ELF-1 (cell line): ENCODE measurements at regions not wholly inside any gene's neighbourhood (a gene's known extent, or its start where the extent isn't known, plus 50 kb on each side); places are given as distances from the start of the nearest gene placed in this dataset.
"Not testable (repeated sequence)": the region's sequence is repeated elsewhere in the genome, so short reads cannot be mapped to it uniquely, and the experiment has no call there.

Experiments used
- DNase-seq: peaks from one replicate; pipeline ENCODE4 v3.0.0-alpha.2; 2016; ENCODE audit warnings: low read depth, low spot score

DNA sequence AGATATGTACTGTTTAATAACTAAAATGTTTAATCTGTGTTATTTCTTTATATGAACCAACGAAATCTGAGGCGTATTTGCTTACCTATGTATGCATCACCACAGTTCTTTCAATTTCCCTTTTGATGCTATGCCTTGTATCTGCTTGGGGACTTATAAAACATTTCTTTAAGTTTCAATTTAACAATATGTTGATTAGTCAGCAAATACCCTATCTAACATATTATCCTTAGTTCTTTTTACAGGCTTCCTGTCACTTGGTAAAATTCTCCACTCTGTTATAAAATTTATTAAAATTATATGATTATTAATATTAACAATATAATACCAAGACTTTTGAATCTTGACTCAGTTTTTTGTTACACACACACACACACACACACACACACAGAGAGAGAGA is 174.3 kb downstream of the CPS1 start:
- no peak for DNase-seq

DNA sequence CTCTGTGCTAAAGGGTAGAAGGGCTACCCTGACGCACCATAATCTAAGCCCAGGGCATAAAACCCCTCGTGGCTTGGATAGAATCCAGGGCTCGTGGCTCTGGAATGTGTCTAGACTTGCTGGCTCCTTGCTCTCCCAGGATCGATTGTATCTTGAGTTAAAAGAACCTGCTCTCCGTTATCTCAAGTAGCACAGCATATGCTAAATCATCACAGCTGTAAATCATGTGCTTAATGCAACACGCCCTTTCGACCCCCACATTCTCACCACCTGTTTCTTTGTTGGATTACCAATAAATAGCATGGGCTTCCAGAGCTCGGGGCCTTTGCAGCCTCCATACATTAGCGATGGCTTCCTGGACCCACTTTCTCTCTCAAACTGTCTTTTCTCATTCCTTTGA is 190.4 kb downstream of the CPS1 start:
- peak; percentile 35 for DNase-seq

DNA sequence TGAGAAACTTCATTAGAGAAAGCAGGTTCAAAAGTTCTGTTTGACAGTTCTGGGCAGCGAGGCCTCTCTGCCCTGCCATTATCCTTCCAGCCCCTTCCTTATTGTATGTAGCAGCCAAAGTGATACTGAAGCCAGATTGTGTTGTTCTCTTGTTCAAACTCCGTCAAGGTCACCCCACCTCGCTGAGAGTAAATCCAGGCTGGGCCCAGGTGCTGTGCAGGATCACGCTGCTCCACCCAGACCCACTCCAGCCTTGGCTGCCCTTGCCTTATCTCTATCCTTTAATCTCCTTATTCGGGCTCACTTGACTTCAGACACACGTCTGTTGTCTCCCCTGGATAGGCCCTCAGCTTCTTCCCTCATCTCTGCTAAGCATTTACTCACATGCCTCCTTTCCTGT is 196.1 kb downstream of the CPS1 start:
- DNase-seq, result no peak

DNA sequence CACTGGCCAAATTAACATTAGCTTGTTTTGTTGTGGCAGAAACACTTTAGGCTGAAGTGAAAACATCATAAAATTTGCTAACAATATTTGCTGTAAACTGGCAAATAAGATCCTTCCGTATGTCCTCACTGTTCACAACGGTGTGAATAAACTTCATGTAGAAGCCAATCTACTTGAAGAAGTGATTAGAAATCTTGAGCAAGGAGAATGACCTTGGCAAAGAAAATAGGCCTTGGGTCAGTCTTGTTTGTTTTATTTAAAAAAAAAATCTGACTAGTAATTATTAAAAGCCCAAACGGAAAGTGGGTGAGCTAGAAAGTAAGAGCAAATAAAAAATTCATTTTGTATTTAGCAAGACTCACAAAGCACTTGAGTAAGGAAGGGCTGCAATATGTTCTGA is 197.0 kb downstream of the CPS1 start:
- DNase-seq, result no peak

DNA sequence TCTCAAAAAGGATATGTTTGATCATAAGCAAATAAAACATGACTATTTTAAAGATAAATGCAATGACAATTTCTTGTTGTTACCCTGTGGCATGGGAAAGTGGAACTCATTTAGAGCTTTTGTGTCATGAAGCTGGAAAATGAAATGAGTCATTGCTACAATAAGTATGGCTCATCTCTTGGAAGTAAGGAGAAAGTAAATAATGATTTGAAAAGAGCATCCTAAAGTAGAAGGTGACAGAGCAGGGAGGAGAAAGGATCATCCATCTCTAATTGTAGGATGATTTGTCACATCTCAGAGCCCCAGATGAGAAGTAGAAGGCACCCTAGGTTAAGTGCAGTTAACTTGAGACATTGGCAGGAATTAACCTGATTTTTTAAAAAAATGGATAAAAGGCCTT is 200.5 kb downstream of the CPS1 start:
- no peak for DNase-seq

DNA sequence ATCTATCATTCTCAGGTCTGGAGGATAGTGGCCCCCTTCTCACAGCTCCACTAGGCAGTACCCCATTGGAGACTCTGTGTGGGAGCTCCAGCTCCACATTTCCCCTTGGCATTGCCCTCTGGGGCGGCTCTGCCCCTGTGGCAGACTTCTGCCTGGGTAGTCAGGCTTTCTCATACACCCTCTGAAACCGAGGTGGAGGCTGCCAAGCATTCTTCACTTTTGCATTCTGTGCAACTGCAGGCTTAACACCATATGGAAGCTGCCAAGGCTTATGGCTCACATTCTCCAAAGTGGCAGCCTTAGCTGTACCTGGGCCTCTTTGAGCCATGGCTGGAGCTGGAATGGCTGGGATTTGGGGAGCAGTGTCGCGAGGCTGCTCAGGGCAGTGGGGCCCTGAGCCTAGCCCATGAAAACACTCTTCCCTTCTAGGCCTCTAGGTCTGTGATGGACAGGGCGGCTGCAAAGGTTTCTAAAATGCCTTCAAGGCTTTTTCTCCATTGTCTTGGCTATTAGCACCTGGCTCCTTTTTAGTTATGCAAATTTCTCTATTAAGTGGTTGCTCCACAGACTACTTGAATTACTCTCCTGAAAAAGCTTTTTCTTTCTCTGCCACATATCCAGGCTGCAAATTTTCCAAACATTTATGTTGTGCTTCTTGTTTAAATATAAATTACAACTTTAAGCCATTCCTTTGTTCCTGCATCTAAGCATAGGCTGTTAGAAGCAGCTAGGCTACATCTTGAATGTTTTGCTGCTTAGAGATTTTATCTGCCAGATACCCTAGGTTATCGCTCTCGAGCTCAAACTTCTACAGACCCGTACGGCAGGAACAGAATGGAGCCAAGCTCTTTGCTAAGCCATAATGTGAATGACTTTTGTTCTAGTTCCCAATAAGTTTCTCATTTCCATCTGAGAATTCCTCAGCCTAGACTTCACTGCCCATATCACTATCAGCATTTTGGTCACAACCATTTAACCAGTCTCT is 206.5 kb downstream of the CPS1 start:
- peak; percentile 85 for DNase-seq

DNA sequence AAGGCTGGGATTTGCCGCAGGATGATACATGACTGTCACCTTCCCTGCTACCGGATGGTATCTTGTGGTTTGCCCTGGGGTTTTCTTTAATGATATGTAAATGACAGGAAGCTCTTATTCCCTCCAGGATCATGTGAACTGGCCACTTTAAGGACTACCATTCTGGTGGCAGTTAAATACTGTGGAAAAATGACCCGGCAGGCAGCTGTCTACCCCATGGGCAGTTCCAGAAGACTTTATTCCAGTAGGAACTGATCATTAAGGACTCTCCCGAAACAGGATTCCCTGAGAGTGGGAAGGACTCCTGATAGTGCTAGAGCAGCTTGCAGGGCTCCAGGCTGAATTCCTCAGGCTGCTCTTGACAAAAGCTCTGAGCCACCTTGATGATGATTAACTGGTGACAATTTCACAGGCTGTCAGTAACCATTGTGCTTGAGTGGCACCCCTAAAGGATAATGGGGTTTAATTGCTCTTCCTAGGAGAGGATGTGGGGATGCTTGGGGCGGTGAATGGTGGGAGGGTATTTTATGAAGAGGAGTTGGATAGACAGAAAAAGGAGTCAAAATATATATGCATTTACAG is 212.0 kb downstream of the CPS1 start:
- DNase-seq, result peak; percentile 82

DNA sequence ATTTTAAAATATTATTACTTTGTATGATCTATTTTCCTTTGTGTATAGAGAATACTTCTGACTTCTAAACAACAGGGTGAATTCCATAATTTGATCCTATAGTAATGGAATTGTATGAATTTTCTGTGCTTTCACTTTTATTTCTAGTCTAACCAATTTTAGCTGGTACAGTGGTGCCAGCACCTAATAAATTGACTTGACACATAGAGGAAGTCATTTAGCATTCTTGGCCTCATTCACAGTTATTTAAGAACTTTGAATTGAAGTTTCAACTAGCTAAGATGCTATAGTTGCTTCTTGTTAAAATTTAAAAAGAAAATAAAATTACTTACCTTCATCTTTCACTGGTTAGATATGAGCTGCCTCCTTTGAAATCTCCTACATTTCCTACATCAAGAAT is 220.4 kb downstream of the CPS1 start:
- DNase-seq, result no peak

DNA sequence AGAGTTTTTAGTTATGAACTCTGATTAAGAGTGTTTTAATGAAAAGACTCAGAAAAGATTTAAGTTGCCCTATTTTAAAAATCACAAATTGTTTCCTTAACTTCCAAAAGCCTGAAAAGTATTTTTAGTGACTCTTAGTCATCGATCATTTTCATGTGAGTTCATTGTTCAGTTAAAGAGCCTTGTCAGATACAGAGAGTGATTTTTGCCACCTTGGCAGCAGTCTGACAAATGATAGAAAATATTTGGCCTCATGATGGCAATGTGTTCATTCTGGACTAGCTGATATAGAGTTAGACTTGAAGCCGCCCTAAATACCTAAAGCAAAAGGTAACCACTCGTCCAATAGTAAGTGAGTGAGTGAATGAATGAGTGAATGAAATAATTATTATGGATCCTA is 225.8 kb downstream of the CPS1 start:
- DNase-seq, result no peak

DNA sequence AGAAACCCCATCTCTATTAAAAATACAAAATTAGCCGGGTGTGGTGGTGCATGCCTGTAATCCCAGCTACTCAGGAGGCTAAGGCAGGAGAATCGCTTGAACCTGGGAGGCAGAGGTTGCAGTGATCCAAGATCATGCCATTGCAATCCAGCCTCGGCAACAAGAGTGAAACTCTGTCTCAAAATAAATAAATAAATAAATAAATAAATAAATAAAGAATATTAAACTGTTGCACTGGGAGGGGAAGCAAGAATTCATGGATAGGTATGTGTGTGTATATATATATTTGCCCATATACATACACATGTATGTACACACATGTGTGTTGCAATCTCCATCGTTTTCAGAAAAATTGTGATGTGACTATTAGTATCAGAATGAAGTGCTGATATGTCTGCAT is 231.4 kb downstream of the CPS1 start:
- not testable (repeated sequence) for DNase-seq

DNA sequence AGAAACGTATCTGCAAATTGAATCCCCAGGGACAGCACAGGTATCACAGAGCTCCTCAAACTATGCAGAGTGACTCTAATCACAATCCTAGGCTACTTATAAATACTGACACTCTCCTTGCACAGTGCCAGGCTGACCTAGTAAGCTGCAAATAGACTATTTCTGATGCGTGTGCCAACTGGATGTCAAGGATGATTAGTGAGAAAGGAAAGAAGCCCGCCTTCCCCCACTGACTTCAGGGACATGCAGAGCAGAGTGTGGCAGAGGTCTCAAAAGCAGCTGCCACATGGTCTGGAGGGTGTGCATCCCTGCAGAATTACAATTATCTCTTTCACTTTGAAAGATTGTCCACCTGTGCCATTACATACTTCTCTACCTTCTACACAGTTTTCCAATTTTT is 235.6 kb downstream of the CPS1 start:
- no peak for DNase-seq

DNA sequence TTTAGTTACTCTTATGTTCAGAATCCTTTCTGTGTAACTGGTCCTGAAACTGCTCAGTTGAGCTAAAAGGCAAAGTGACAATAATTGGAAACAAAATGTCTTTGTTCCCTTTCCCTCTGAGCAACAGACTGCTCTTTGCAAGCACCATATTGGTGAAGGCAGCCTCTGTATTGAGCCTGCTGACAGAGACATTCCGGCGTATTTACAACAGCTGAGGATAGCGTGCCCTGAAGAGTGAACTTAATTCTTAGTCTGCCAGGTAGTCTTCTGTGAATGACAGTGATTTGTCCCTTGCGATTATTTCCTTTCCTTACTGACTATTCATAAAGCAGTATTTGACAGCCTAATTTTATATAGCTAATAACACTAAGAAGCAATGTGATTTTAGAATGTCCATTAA is 239.1 kb downstream of the CPS1 start:
- no peak for DNase-seq

DNA sequence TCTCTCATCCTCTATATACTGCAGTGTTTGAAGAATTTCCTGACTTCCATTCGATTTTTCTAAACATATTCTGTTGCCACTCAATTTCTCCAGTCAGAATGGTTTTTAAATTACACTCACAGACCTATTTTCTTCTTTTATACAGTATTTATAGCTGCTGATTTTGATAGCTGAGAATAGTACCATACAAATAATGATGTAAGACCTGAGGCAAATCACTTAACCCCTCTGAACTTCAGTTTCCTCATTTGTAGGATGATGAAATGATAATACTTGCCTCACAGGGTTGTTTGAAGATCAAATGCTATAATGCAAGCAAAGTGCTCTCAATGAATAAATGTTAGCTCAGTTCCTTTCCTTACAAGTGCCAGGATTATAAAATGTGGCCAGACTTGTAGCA is 241.8 kb downstream of the CPS1 start:
- no peak for DNase-seq

DNA sequence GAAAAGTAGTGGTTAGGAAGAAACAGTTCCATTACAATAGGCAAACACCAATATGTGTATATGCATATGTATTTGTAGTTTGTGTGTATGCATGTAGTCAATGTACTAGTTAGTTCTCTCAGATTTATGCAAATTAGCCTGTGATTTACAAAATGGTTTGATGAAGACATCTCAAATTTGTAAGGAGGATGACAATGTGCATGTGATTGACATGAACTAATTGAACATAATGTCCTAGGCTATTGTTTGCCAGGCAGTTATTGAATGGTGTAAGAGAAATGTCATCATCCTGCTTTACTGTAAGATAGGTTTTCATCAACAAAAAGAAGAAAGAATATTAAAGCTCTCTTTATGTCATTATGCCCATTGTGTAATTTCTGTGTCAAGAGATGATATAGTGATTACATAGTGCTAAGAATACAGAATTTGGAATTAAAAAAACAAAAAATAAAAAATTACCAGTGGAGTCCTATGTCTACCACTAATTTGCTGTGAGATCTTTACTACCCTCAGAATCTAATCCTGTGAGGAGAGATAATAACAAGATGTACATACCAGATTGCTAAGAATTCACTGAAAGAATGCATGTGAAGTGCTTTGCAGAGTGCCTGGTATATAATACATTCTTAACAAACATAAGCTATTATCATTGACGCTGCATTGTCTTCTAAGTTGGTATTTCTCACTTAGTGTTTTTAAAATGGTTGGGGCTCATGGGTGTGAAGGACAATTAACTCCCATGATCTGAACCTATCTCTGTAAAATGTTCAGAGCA is 258.0 kb downstream of the CPS1 start:
- DNase-seq, result no peak

DNA sequence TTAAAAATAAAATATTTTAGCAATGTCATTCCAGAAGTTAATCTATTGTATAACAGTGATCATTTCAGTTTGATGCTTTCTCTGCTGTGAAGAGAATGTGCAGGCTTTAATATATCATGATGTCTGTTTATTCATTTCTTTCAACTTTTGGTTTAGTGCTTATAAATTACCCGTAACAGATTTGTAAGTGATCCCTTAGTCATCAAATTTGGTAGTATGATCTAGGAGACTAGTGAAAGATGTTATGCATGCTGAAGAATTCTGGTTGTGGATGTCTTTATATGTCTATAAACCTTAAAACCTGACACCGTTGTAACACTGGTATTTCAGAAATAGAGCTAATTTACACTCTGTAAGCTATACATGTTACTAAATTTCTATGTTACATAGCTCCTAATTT is 260.4 kb downstream of the CPS1 start:
- DNase-seq, result no peak

DNA sequence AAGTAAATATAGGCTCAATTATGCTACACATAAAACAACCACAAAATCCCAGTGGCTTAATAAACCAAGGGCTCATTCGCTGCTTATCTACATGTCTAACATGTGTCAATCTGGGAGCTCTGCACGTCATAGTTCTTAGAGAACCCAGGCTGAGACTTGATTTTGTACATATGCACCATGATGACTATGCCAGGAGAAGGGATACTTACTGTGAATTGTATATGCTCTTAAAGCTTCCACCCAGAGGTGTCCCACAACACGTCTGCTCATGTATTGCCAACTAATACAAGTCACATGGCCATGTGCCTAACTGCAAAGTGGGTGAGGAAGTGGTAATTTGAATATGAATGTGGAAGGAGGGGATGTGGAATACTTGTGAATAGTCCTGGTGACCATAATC is 262.1 kb downstream of the CPS1 start:
- DNase-seq, result no peak

DNA sequence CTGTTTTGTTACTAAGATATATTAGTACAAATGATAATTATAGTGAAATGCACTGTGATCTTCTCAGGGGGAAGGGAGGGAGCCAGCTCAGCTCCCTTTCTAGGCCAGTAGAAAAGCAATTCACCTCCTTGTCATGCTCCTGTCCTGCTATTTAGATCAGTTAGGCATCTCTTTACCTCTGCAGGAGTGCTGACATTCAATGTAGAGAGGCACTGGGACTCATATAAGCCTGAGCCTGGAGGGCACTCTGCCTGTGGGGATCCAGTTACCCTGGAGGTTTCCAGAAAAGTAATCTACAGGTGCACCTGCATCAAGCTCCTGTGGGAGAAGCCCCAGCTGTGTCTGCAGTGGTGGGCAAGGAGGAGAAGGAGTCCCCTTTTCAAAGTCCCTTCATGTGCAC is 277.0 kb downstream of the CPS1 start:
- DNase-seq, result no peak

DNA sequence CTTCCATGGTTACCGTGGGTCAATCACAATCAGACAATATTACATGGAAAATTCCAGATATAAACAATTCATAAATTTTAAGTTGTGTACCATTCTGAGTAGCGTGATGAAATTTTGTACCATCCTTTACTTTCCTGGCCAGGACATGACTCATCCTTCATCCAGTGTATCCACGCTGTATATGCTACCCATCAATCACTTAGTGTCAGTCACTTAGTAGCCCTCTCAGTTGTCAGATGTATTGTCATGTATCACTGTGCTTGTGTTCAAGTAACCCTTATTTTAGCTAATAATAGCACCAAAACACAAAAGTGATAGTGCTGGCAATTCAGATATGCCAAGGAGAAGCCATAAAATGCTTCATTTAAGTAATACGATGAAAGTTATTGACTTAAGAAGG is 282.6 kb downstream of the CPS1 start:
- DNase-seq, result no peak

DNA sequence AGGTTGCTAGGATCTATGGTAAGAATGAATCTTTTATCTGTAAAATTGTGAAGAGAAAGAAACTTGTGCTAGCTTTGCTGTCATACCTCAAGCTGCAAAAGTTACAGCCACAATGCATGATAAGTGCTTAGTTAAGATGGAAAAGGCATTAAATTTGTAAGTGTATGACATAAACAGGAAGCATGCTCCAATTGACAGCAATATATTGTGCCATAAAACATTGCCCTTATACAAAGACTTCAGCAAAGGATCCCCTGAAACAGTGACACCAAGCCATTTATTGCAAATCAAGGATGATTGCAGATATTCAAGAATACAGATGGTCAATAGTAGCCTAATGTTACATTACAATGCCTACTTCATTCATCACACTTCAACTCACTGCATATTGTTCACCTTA is 283.1 kb downstream of the CPS1 start:
- DNase-seq, result no peak

DNA sequence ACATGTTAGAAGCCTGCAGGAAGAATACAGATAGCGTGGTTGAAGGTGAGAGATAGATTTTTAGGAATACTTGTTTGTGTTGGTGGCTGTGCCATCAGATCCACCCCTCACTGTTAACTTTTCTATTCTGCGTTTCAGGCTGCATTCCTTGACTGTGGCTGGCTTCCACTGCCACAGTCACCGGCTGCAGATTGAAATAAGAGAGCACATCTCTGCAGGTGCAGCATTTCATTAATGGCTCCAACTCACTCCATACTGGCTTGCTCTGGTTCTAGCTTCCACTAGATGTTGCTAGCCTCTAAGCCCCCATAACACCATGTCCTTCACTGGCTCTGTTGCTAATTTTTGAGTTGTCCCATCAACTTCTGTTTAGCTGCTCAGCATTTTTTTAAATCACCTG is 286.5 kb downstream of the CPS1 start:
- no peak for DNase-seq

DNA sequence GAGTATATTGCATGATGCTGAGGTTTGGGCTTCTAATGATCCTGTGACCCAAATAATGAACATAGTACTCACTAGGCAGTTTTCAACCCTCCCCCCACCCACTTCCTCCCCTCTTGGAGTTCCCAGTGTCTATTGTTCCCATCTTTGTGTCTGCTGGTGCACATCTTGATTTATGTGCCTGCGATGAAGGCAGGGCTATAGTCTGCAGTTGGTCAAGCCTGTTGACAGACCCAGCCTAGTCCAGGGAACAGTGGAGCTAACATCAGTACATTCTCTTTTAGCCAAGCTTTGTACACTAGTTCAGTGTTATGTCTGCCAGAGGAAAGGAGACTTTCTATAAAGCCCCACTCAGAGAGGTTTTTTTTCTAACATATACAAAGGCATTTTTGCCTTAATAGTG is 287.6 kb downstream of the CPS1 start:
- DNase-seq, result no peak

DNA sequence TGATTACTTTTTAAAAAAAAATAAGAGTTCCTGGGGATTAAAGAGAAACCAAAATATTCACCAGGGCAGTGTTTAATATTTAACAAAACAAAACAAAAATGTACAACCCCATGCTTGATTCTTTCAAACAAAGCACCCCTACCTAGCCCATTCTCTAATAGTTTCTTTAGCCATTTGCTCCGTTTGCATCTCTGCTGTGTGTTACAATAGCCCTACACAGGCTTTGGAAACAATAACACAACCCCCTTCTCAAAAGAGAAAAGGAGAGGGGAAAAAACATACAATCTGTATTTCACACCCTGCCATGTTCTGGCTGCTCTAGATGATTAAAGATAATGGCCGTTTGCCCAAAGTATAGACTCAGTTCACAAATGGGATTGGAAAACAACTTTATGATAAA is 302.9 kb downstream of the CPS1 start:
- no peak for DNase-seq

DNA sequence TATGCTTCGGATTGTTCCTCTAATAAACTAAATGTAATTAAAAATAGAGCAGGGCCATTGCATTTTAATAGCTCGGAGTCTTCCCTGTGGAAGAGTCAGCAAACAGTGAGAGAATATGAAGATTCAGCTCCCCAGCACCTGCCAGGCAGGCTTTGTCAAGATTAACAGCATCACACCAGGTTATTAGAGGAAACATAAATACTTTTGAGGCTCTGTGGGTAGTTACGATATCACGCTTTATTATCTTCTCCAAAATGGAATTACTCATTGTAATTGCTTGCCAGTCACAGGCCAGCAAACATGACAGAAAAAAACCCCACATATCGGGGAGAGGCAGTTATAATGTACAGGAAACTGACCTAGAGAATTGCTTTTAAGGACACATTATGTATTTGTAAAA is 303.9 kb downstream of the CPS1 start:
- DNase-seq, result no peak
